HepG2 (cell line): ENCODE measurements at regions not wholly inside any gene's neighbourhood (a gene's known extent, or its start where the extent isn't known, plus 50 kb on each side); places are given as distances from the start of the nearest gene placed in this dataset.

Experiments used
- ATAC-seq: fragments of 200-7000 bp; cut with Tn5 transposase; 3 replicates; pipeline ENCODE4 v1.9.1; 2020; ENCODE audit warnings: mild to moderate bottlenecking, moderate library complexity
- BruUV-seq: library from RNA; stranded (reverse); fragments of 400-500 nt; replicated peaks from 2 replicates; lab custom pipeline; 2021; lab: Mats Ljungman, UMichigan
- CTCF ChIA-PET: fragments of 300-600 bp; formaldehyde crosslinking; extraction: SDS; loops from one replicate; lab custom pipeline; 2021; ENCODE audit warnings: low total read pairs, inconsistent platforms, low intra/inter-chr PET ratio; lab: Yijun Ruan, JAX
- POLR2A ChIA-PET: fragments of 350-600 bp; sonication (Branson Sonifier 250); formaldehyde crosslinking; loops from one replicate; lab custom pipeline; 2020; ENCODE audit warnings: antibody characterized with exemption, inconsistent platforms; lab: Yijun Ruan, JAX
- DNase-seq: peaks from one replicate; pipeline ENCODE4 v3.0.0-alpha.2; 2015; ENCODE audit warnings: low spot score
- FAIRE-seq: peaks from 3 replicates; lab custom pipeline; 2011; peaks lifted over from hg19 to GRCh38; lab: Jason Lieb, UNC
- H2AFZ ChIP-seq: one replicate; pipeline ENCODE4 v1.6.1; 2011; ENCODE audit warnings: low read length, inconsistent platforms
- H3K27ac ChIP-seq: fragments of 300-600 bp; 3 replicates; pipeline ENCODE4 v1.8.0; 2011; ENCODE audit warnings: mixed run types, mild to moderate bottlenecking, mixed read lengths, low read length, inconsistent platforms; ENCODE audit not compliant: insufficient read depth; ENCODE audit errors: extremely low read length
- H3K27me3 ChIP-seq, 2 experiments: fragments of 200-600 bp in 1 of 2; 2 replicates in 1 of 2; 3 replicates in 1 of 2; pipeline versions ENCODE4 v1.6.0 to v1.8.0; 2011; ENCODE audit warnings: low read length in 2 of 2, mild to moderate bottlenecking in 2 of 2, moderate library complexity in 2 of 2, inconsistent platforms in 1 of 2; ENCODE audit not compliant: insufficient read depth in 2 of 2, control insufficient read depth in 1 of 2
- H3K36me3 ChIP-seq, 2 experiments: fragments of 200-600 bp in 1 of 2; replicated peaks in 1 of 2; 2 replicates in 1 of 2; 3 replicates in 1 of 2; pipeline versions ENCODE4 v1.5.1 to v1.8.0; 2011; ENCODE audit warnings: low read length in 2 of 2, inconsistent platforms in 1 of 2; ENCODE audit not compliant: insufficient read depth in 2 of 2, control insufficient read depth in 1 of 2
- H3K4me1 ChIP-seq: 2 replicates; pipeline ENCODE4 v1.5.1; 2012; ENCODE audit warnings: low read length, inconsistent platforms; ENCODE audit not compliant: insufficient read depth
- H3K4me2 ChIP-seq: 2 replicates; pipeline ENCODE4 v1.6.0; 2011; ENCODE audit warnings: low read depth, low read length, inconsistent platforms
- H3K4me3 ChIP-seq, 3 experiments: fragments of 200-600 bp in 1 of 3; sonication (generic), shearing (Covaris generic) in 1 of 3; replicated peaks in 1 of 3; 2 replicates each; pipeline ENCODE4 v1.5.1; 2011 to 2016; ENCODE audit warnings: low read length in 3 of 3, inconsistent platforms in 2 of 3, low read depth in 2 of 3, mild to moderate bottlenecking in 2 of 3, control low read depth in 1 of 3, mixed read lengths in 1 of 3; ENCODE audit not compliant: insufficient read depth in 1 of 3
- H3K79me2 ChIP-seq: one replicate; pipeline ENCODE4 v1.6.1; 2011; ENCODE audit warnings: low read length, inconsistent platforms; ENCODE audit not compliant: insufficient read depth
- H3K9ac ChIP-seq: 2 replicates; pipeline ENCODE4 v1.6.0; 2011; ENCODE audit warnings: mild to moderate bottlenecking, low read depth, low read length, inconsistent platforms; ENCODE audit not compliant: insufficient read depth
- H3K9me3 ChIP-seq: 2 replicates; pipeline ENCODE4 v1.5.1; 2012; ENCODE audit warnings: mild to moderate bottlenecking, low read length
- H4K20me1 ChIP-seq: 2 replicates; pipeline ENCODE4 v1.6.0; 2011; ENCODE audit warnings: inconsistent platforms, mild to moderate bottlenecking, low read length, moderate library complexity; ENCODE audit not compliant: insufficient read depth
- FOXA1 ChIP-seq, 2 experiments: fragments of 450-650 bp in 1 of 2; sonication (generic) in 1 of 2; formaldehyde crosslinking in 1 of 2; IDR thresholded peaks; 2 replicates each; pipeline versions ENCODE4 v1.4.0 to v1.6.1; 2016 to 2020; ENCODE audit warnings: missing genetic modification reagents in 1 of 2
- FOXK1 ChIP-seq: sonication (generic); formaldehyde crosslinking; IDR thresholded peaks from 2 replicates; pipeline ENCODE4 v1.4.0; 2020; ENCODE audit warnings: low read depth, missing genetic modification reagents, borderline replicate concordance
- SP2 ChIP-seq: sonication (generic); formaldehyde crosslinking; IDR thresholded peaks from 2 replicates; pipeline ENCODE4 v1.5.1; 2020; ENCODE audit warnings: mild to moderate bottlenecking, missing genetic modification reagents
- TARDBP ChIP-seq: sonication (generic); formaldehyde crosslinking; IDR thresholded peaks from 2 replicates; pipeline ENCODE4 v1.8.0; 2022; ENCODE audit warnings: mild to moderate bottlenecking, missing genetic modification reagents
- U2AF2 ChIP-seq: fragments of 200-400 bp; formaldehyde crosslinking; IDR thresholded peaks from 2 replicates; pipeline ENCODE4 v1.6.1; 2017; ENCODE audit warnings: low read depth, mild to moderate bottlenecking, low read length
- ZNF773 ChIP-seq: sonication (generic); formaldehyde crosslinking; IDR thresholded peaks from 2 replicates; pipeline ENCODE4 v1.4.0; 2020; ENCODE audit warnings: missing genetic modification reagents, borderline replicate concordance
- WGBS: methylation state at CpG from one replicate; pipeline ENCODE4 v1.1.6; 2017; ENCODE audit warnings: low lambda C conversion rate; 5-methylcytosine and 5-hydroxymethylcytosine counted together
- in situ Hi-C: cut with HindIII; loops from 2 replicates; pipeline ENCODE4 v1.10.0; 2017; ENCODE audit warnings: low pct_unique_long_range_greater_than_20kb; ENCODE audit not compliant: extremely low pct_ligation_motif_present
- intact Hi-C: fragments of 100-400 bp; cut with micrococcal nuclease; formaldehyde crosslinking; loops from one replicate; pipeline ENCODE4 v1.10.0; 2022; ENCODE audit not compliant: unreplicated experiment
- TF ChIP-seq, protein P1 (sequence below): sonication (generic); formaldehyde crosslinking; IDR thresholded peaks from 2 replicates; pipeline ENCODE4 v1.9.0; 2021; ENCODE audit warnings: missing genetic modification reagents, mild to moderate bottlenecking, borderline replicate concordance
- TF ChIP-seq, protein P2 (sequence below): sonication (generic); formaldehyde crosslinking; IDR thresholded peaks from 2 replicates; pipeline ENCODE4 v1.4.0; 2020; ENCODE audit warnings: missing genetic modification reagents
- TF ChIP-seq, protein P3 (sequence below), 2 experiments: fragments of 450-650 bp in 1 of 2; sonication (generic) in 1 of 2; formaldehyde crosslinking in 1 of 2; IDR thresholded peaks; 2 replicates each; pipeline versions ENCODE4 v1.6.1 to v1.8.0; 2016 to 2022; ENCODE audit warnings: antibody characterized with exemption in 1 of 2, mild to moderate bottlenecking in 1 of 2, missing genetic modification reagents in 1 of 2
- TF ChIP-seq, protein P4 (sequence below): sonication (generic); formaldehyde crosslinking; IDR thresholded peaks from 2 replicates; pipeline ENCODE4 v1.8.0; 2022; ENCODE audit warnings: mild to moderate bottlenecking, missing genetic modification reagents

DNA sequence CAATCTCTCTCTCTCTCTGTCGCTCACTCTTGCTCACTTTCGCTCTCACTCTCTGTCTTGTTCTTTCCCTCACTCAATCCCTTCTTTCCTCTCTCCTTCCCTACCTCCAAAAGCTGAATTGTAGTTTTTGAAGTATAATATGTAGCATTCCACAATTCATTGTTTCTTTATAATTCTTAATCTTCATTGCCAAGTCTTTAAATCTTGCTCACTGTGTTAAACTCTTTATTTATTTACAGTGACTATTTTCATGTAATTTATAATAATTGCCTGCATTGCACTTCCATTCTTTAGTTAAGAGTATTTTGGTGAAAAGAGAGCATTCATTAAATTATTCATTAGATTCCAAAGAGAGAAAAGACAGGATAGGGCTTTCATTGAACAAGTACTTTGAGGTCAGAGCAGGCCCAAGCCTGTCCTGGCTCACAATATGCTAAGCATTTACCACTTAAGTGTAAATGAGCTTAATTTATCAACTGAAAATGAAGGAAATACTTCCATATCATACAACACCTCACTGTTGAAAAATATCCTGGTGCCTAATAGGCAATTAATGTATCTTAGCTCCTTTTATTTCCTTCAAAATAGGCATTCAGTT, 257.4 kb upstream of the SLITRK1 start:
- Histone ChIP-seq H4K20me1 (no peaks in the 10 kb centered on the region), H3K4me2 (no peak overlapping the region), H2AFZ (no peak overlapping the region), H3K36me3 (no peaks in the 10 kb centered on the region), H3K4me1 (no peaks in the 10 kb centered on the region), H3K4me3 (no peak overlapping the region), H3K27ac (no peak overlapping the region), H3K9ac (no peak overlapping the region), H3K79me2 (no peaks in the 10 kb centered on the region), H3K27me3 (no peaks in the 10 kb centered on the region), H3K9me3 (no peaks in the 10 kb centered on the region)
- no TSS peak for BruUV-seq
- FAIRE-seq: no peak
- no peak for DNase-seq
- CTCF ChIA-PET: no interaction called here
- ATAC-seq: no peak
- in situ Hi-C loops: no loop called here
- 10% methylated on average over 2 of the region's 2 CpGs for WGBS
- intact Hi-C loops: no loop called here
- POLR2A ChIA-PET: no interaction called here
- no peak for TF ChIP-seq ZNF773 (CRISPR knock-in tag)
- no peak for TF ChIP-seq FOXA1 (IDR thresholded peaks at IDR 0.05)
- no peak for TF ChIP-seq FOXA1 (CRISPR knock-in tag; IDR thresholded peaks at IDR 0.05)
- TF ChIP-seq FOXK1 (CRISPR knock-in tag): no peak
- no peak for TF ChIP-seq TARDBP (CRISPR knock-in tag)
- TF ChIP-seq, protein P1, sequence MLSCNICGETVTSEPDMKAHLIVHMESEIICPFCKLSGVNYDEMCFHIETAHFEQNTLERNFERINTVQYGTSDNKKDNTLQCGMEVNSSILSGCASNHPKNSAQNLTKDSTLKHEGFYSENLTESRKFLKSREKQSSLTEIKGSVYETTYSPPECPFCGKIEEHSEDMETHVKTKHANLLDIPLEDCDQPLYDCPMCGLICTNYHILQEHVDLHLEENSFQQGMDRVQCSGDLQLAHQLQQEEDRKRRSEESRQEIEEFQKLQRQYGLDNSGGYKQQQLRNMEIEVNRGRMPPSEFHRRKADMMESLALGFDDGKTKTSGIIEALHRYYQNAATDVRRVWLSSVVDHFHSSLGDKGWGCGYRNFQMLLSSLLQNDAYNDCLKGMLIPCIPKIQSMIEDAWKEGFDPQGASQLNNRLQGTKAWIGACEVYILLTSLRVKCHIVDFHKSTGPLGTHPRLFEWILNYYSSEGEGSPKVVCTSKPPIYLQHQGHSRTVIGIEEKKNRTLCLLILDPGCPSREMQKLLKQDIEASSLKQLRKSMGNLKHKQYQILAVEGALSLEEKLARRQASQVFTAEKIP (CRISPR knock-in tag): no peak
- no peak for TF ChIP-seq U2AF2
- no peak for TF ChIP-seq SP2 (CRISPR knock-in tag)
- TF ChIP-seq, protein P2, sequence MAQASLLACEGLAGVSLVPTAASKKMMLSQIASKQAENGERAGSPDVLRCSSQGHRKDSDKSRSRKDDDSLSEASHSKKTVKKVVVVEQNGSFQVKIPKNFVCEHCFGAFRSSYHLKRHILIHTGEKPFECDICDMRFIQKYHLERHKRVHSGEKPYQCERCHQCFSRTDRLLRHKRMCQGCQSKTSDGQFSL (CRISPR knock-in tag): no peak
- TF ChIP-seq, protein P3, sequence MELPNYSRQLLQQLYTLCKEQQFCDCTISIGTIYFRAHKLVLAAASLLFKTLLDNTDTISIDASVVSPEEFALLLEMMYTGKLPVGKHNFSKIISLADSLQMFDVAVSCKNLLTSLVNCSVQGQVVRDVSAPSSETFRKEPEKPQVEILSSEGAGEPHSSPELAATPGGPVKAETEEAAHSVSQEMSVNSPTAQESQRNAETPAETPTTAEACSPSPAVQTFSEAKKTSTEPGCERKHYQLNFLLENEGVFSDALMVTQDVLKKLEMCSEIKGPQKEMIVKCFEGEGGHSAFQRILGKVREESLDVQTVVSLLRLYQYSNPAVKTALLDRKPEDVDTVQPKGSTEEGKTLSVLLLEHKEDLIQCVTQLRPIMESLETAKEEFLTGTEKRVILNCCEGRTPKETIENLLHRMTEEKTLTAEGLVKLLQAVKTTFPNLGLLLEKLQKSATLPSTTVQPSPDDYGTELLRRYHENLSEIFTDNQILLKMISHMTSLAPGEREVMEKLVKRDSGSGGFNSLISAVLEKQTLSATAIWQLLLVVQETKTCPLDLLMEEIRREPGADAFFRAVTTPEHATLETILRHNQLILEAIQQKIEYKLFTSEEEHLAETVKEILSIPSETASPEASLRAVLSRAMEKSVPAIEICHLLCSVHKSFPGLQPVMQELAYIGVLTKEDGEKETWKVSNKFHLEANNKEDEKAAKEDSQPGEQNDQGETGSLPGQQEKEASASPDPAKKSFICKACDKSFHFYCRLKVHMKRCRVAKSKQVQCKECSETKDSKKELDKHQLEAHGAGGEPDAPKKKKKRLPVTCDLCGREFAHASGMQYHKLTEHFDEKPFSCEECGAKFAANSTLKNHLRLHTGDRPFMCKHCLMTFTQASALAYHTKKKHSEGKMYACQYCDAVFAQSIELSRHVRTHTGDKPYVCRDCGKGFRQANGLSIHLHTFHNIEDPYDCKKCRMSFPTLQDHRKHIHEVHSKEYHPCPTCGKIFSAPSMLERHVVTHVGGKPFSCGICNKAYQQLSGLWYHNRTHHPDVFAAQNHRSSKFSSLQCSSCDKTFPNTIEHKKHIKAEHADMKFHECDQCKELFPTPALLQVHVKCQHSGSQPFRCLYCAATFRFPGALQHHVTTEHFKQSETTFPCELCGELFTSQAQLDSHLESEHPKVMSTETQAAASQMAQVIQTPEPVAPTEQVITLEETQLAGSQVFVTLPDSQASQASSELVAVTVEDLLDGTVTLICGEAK (IDR thresholded peaks at IDR 0.05): no peak
- TF ChIP-seq, protein P3 (CRISPR knock-in tag; IDR thresholded peaks at IDR 0.05): no peak
- TF ChIP-seq, protein P4, sequence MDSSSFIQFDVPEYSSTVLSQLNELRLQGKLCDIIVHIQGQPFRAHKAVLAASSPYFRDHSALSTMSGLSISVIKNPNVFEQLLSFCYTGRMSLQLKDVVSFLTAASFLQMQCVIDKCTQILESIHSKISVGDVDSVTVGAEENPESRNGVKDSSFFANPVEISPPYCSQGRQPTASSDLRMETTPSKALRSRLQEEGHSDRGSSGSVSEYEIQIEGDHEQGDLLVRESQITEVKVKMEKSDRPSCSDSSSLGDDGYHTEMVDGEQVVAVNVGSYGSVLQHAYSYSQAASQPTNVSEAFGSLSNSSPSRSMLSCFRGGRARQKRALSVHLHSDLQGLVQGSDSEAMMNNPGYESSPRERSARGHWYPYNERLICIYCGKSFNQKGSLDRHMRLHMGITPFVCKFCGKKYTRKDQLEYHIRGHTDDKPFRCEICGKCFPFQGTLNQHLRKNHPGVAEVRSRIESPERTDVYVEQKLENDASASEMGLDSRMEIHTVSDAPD (CRISPR knock-in tag): no peak
